ENCODE measurements at regions not wholly inside any gene's neighbourhood (a gene's known extent, or its start where the extent isn't known, plus 50 kb on each side); places are given as distances from the start of the nearest gene placed in this dataset.

DNA sequence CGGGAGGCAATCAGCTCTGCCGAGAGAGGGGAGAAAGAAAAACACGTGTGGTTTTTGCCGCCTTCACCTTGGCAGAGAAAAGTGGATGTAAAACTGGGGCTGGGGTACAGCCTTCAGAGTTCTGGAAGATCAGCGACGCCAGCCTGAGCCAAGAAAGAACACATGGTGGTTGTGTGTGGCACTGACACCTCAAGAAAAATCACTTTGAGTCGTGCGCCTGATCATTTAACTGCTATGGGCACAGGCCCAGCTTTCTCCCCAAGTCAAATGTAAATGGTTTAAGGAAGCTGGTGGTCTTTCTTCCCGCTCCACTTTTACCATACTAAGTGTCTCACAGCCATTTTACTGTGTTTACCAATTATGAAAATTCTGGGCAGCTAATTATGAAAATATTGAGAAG, 461.8 kb upstream of the SOX9 start:
- Histone ChIP-seq H3K27ac (replicated peaks) (no peak overlapping the region), H3K27me3 (ENCODE audit: insufficient read depth, poor library complexity, severe bottlenecking) (no peaks in the 10 kb centered on the region), H3K4me3 (replicated peaks; ENCODE audit: insufficient read depth, low read length) (no peak overlapping the region)
- DNase-seq (ENCODE audit: low read depth in 1 of 2, low spot score in 1 of 2) = no peak
- TF ChIP-seq, protein P1, sequence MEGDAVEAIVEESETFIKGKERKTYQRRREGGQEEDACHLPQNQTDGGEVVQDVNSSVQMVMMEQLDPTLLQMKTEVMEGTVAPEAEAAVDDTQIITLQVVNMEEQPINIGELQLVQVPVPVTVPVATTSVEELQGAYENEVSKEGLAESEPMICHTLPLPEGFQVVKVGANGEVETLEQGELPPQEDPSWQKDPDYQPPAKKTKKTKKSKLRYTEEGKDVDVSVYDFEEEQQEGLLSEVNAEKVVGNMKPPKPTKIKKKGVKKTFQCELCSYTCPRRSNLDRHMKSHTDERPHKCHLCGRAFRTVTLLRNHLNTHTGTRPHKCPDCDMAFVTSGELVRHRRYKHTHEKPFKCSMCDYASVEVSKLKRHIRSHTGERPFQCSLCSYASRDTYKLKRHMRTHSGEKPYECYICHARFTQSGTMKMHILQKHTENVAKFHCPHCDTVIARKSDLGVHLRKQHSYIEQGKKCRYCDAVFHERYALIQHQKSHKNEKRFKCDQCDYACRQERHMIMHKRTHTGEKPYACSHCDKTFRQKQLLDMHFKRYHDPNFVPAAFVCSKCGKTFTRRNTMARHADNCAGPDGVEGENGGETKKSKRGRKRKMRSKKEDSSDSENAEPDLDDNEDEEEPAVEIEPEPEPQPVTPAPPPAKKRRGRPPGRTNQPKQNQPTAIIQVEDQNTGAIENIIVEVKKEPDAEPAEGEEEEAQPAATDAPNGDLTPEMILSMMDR (IDR thresholded peaks at IDR 0.05; ENCODE audit: insufficient read depth, low read length) = no peak
- TF ChIP-seq GABPA (IDR thresholded peaks at IDR 0.05; ENCODE audit: low read depth) (no peak), POLR2AphosphoS5 (IDR thresholded peaks at IDR 0.05; ENCODE audit: low read depth) (no peak), REST (IDR thresholded peaks at IDR 0.05; ENCODE audit: insufficient replicate concordance, low read depth) (no peak), SPI1 (IDR thresholded peaks at IDR 0.05; ENCODE audit: borderline replicate concordance, low read depth) (no peak)

DNA sequence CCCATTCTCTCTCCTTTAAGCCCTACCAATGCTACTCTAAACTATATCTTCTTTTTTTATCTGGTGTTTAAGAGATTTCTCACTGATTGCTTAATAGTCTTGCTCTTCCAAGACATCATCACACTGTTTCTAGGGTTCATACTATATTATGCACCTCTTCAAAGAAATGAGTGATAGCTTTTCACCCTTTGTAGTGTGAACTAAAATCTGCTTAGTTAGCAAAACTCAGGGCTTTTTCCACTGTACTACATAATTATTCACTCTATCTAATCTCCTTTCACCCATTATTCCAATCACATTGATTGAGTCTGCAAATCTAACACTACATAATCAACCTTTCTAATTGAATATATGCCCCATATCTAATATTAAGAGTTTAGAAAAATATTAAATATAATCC, 456.0 kb upstream of the SOX9 start:
- no peak for DNase-seq (ENCODE audit: low read depth in 1 of 2, low spot score in 1 of 2)
- H3K4me3 ChIP-seq (replicated peaks; ENCODE audit: insufficient read depth, low read length) = no peak overlapping the region
- no peak overlapping the region for H3K27ac ChIP-seq (replicated peaks)
- no peak for TF ChIP-seq POLR2AphosphoS5 (IDR thresholded peaks at IDR 0.05; ENCODE audit: low read depth)
- TF ChIP-seq REST (IDR thresholded peaks at IDR 0.05; ENCODE audit: insufficient replicate concordance, low read depth) = no peak
- TF ChIP-seq, protein P1 (IDR thresholded peaks at IDR 0.05; ENCODE audit: insufficient read depth, low read length) = no peak
- no peak for TF ChIP-seq SPI1 (IDR thresholded peaks at IDR 0.05; ENCODE audit: borderline replicate concordance, low read depth)
- TF ChIP-seq GABPA (IDR thresholded peaks at IDR 0.05; ENCODE audit: low read depth) = no peak
- H3K27me3 ChIP-seq (ENCODE audit: insufficient read depth, poor library complexity, severe bottlenecking) = no peaks in the 10 kb centered on the region

DNA sequence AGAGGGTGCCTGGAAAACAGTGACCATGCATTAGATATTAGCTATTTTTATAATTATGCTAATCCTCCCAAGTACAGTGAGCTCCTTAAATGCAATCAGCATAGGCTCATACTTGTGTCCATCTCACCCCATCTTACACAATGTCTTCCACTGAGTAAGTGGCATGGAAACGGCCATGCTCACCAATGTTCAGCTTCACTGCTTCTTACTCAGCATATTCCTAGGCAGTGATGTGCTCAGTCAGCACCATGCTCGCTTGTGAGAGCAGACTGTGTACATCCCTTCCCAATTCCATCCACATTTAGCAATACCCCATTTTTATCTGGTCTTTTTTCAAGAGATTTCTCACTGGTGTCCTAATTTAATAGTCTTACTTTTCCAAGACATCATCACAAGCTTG, 454.8 kb upstream of the SOX9 start:
- Histone ChIP-seq H3K4me3 (replicated peaks; ENCODE audit: insufficient read depth, low read length) (no peak overlapping the region), H3K27ac (replicated peaks) (no peak overlapping the region), H3K27me3 (ENCODE audit: insufficient read depth, poor library complexity, severe bottlenecking) (no peaks in the 10 kb centered on the region)
- TF ChIP-seq REST (IDR thresholded peaks at IDR 0.05; ENCODE audit: insufficient replicate concordance, low read depth) (no peak), POLR2AphosphoS5 (IDR thresholded peaks at IDR 0.05; ENCODE audit: low read depth) (no peak), GABPA (IDR thresholded peaks at IDR 0.05; ENCODE audit: low read depth) (no peak), SPI1 (IDR thresholded peaks at IDR 0.05; ENCODE audit: borderline replicate concordance, low read depth) (no peak)
- TF ChIP-seq, protein P1 (IDR thresholded peaks at IDR 0.05; ENCODE audit: insufficient read depth, low read length) = no peak
- DNase-seq (ENCODE audit: low read depth in 1 of 2, low spot score in 1 of 2) = no peak

Data from HL-60 (cell line).